A673 (cell line): ENCODE measurements at regions not wholly inside any gene's neighbourhood (a gene's known extent, or its start where the extent isn't known, plus 50 kb on each side); places are given as distances from the start of the nearest gene placed in this dataset.

Experiments
- BruUV-seq: library from RNA; stranded (reverse); fragments of 400-500 nt; replicated peaks from 2 replicates; lab custom pipeline; 2021; lab: Mats Ljungman, UMichigan
- CTCF ChIA-PET: fragments of 300-600 bp; sonication (Branson Sonifier 250); formaldehyde crosslinking; loops from one replicate; lab custom pipeline; 2022; ENCODE audit warnings: antibody characterized with exemption; lab: Charles Lee
- POLR2A ChIA-PET: fragments of 300-600 bp; sonication (Branson Sonifier 250); formaldehyde crosslinking; loops from one replicate; lab custom pipeline; 2022; ENCODE audit warnings: antibody characterized with exemption; ENCODE audit not compliant: low non-redundant PET; lab: Charles Lee
- DNase-seq: peaks from one replicate; pipeline ENCODE4 v3.0.0-alpha.2; 2015; ENCODE audit warnings: low spot score
- H3K27ac ChIP-seq: fragments of 200-600 bp; sonication (generic); 2 replicates; pipeline ENCODE4 v1.5.1; 2016; ENCODE audit warnings: mixed run types, low read depth, mild to moderate bottlenecking, mixed read lengths, antibody characterized with exemption, low read length; ENCODE audit not compliant: poor library complexity, severe bottlenecking
- H3K27me3 ChIP-seq: fragments of 200-600 bp; sonication (generic); replicated peaks from 2 replicates; pipeline ENCODE4 v1.6.1; 2017; ENCODE audit warnings: mixed run types, low read depth, mild to moderate bottlenecking, mixed read lengths, antibody characterized with exemption, low read length; ENCODE audit not compliant: insufficient read depth, poor library complexity
- H3K36me3 ChIP-seq: fragments of 200-600 bp; sonication (generic); 2 replicates; pipeline ENCODE4 v1.6.1; 2016; ENCODE audit warnings: mixed run types, mild to moderate bottlenecking, mixed read lengths, antibody characterized with exemption, low read length; ENCODE audit not compliant: insufficient read depth, poor library complexity, severe bottlenecking
- H3K4me1 ChIP-seq: fragments of 200-600 bp; sonication (generic); 2 replicates; pipeline ENCODE4 v1.6.1; 2017; ENCODE audit warnings: mixed run types, mild to moderate bottlenecking, mixed read lengths, antibody characterized with exemption, low read length; ENCODE audit not compliant: insufficient read depth, poor library complexity, severe bottlenecking
- H3K4me3 ChIP-seq: fragments of 200-600 bp; sonication (generic); 2 replicates; pipeline ENCODE4 v1.5.1; 2016; ENCODE audit warnings: low read depth, mixed run types, mild to moderate bottlenecking, mixed read lengths, low read length; ENCODE audit not compliant: poor library complexity, severe bottlenecking
- H3K9me3 ChIP-seq: fragments of 200-600 bp; sonication (generic); 2 replicates; pipeline ENCODE4 v1.6.1; 2016; ENCODE audit warnings: mixed run types, low read depth, mild to moderate bottlenecking, mixed read lengths, antibody characterized with exemption, low read length; ENCODE audit not compliant: poor library complexity, severe bottlenecking
- CTCF ChIP-seq: fragments of 300-800, 200-600 bp; sonication (generic); conservative IDR thresholded peaks from 2 replicates; pipeline ENCODE4 v1.5.1; 2017; ENCODE audit warnings: low read depth, mild to moderate bottlenecking, antibody characterized with exemption, low read length, moderate library complexity, mixed read lengths
- EZH2 ChIP-seq: fragments of 200-600 bp; sonication (generic); IDR thresholded peaks from 2 replicates; pipeline ENCODE4 v1.6.1; 2017; ENCODE audit warnings: borderline replicate concordance, low read depth, mild to moderate bottlenecking, mixed read lengths, antibody characterized with exemption, low read length; ENCODE audit not compliant: poor library complexity, severe bottlenecking
- intact Hi-C: fragments of 100-400 bp; cut with micrococcal nuclease; formaldehyde crosslinking; loops from one replicate; pipeline ENCODE4 v1.10.0; 2022; ENCODE audit not compliant: unreplicated experiment

GRCh38 chr6:82569022-82569421 is 205.4 kb downstream of the TPBG start:
- Histone ChIP-seq H3K27me3 (no peaks in the 10 kb centered on the region), H3K36me3 (no peaks in the 10 kb centered on the region), H3K4me3 (no peak overlapping the region), H3K27ac (no peak overlapping the region), H3K9me3 (no peaks in the 10 kb centered on the region), H3K4me1 (no peaks in the 10 kb centered on the region)
- ChIA-PET POLR2A (no interaction called here), CTCF (no interaction called here)
- no TSS peak for BruUV-seq
- TF ChIP-seq EZH2 (no peak), CTCF (no peak)
- DNase-seq, result no peak
- intact Hi-C loops, result no loop called here

- TF ChIP-seq CTCF (no peak), EZH2 (no peak)
- ChIA-PET POLR2A (no interaction called here), CTCF (no interaction called here)
- no peaks in the 10 kb centered on the region for H3K36me3 ChIP-seq
- peak; percentile 17 for DNase-seq
- no peak overlapping the region for H3K27ac ChIP-seq
- no peaks in the 10 kb centered on the region for H3K27me3 ChIP-seq
- no peaks in the 10 kb centered on the region for H3K9me3 ChIP-seq
- H3K4me3 ChIP-seq, result no peak overlapping the region
- H3K4me1 ChIP-seq, result no peaks in the 10 kb centered on the region
- intact Hi-C loops, result no loop called here
- no TSS peak for BruUV-seq
These were observed 206.5 kb downstream of the TPBG start for GRCh38 chr6:82570083-82570482.

- Histone ChIP-seq H3K27me3 (no peaks in the 10 kb centered on the region), H3K36me3 (no peaks in the 10 kb centered on the region), H3K4me3 (no peak overlapping the region), H3K4me1 (no peaks in the 10 kb centered on the region), H3K9me3 (peaks cover 6% of the 10 kb centered on the region), H3K27ac (no peak overlapping the region)
- ChIA-PET CTCF (no interaction called here), POLR2A (no interaction called here)
- no peak for TF ChIP-seq CTCF
- intact Hi-C loops, result no loop called here
- no TSS peak for BruUV-seq
- no peak for DNase-seq
These were observed 207.8 kb downstream of the TPBG start for GRCh38 chr6:82571455-82571854.
